ENCODE measurements at regions not wholly inside any gene's neighbourhood (a gene's known extent, or its start where the extent isn't known, plus 50 kb on each side); places are given as distances from the start of the nearest gene placed in this dataset.
A peak's percentile ranks its signal among the peaks of the same experiment; 100 is the strongest.

DNA sequence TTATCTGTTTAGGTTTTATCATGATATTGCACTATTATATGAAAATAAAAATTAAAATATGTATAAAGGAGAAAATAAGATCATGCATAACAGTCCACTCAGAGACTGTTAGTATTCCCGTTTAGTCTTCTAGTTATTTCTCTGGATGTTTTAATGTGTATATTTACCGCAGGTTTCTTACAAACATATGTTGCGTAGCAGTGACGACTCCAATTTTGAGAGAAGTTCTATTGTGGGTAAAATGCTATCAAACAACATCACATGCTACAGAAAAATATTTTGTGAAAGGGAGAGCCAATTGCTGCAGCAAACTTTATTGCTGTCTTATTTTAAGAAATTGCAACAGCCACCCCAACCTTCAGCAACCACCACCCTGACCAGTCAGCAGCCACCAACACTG is 72.4 kb upstream of the NXT1 start:
- DNase-seq = no peak

DNA sequence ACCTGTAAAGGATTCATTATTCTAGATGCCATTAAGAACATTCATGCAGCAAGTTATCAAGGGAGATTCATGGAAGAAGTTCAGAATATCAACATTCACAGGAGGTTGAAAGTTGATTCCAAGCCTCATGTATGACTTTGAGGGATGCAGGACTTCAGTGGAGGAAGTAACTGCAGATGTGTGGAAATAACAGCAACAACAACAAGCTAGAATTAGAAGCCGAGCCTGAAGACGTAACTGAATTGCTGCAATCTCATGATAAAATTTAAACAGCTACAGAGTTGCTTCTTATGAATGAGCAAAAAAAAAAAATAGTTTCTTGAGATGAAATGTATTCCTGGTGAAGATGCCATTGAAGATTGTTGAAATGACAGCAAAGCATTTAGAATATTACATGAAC is 73.3 kb upstream of the NXT1 start:
- DNase-seq = no peak

DNA sequence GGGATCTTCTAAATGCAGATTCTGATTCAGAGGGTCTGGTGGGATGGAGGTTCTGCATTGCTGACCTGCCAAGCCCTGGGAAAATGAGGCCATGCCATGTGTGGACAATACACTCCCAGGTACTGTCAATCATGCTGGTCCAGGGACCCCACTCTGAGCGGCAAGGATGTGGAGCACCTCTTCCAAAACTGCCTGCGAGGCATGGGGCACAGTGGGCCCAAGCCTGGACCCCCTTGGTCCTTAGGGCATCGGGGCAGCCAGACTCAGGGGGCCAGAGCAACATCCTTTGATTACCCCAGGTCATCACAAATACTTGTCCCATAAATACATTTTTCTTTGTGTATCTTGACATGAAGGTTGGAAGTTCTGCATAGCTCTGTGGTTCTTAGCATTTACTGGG is 76.8 kb upstream of the NXT1 start:
- no peak for DNase-seq

DNA sequence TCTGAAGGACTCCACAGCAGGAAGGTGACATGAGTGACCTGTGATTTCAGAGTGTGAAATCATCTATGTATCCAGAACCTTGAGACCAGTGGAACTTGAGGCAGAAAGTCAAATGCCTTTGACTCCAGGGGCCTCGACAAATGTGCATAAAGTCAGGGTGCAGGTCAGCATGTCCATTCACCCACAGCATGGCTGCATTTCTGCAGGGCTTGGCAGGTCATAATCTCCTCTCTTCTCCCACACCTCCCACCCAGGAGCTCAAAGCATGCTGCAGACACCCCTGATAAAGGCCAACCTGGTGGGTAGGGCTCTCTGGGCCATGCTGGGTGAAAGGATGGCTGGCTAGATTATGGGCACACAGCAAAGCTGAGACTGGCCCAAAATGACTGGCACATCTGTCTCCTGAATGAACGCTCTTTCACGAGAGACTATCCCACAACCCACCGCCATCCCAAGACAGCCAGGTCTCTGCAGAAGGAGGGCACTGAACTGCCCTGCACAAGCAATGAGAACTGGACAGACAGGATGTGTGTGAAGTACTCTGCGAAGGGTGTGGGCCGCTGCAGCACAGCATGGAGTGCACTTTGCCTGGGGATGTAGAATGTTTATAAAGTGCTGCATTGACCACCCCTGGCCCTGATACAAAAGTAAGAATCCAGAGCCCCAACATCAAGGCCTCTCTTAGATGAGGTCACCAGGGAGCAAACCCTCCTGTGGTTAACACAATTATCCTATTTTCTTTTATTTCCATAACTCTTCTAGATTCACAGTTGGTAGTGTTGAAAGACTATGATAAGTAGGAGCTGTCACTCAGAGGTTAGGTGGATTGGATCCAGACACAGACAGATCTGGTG is 78.2 kb upstream of the NXT1 start:
- DNase-seq = no peak

DNA sequence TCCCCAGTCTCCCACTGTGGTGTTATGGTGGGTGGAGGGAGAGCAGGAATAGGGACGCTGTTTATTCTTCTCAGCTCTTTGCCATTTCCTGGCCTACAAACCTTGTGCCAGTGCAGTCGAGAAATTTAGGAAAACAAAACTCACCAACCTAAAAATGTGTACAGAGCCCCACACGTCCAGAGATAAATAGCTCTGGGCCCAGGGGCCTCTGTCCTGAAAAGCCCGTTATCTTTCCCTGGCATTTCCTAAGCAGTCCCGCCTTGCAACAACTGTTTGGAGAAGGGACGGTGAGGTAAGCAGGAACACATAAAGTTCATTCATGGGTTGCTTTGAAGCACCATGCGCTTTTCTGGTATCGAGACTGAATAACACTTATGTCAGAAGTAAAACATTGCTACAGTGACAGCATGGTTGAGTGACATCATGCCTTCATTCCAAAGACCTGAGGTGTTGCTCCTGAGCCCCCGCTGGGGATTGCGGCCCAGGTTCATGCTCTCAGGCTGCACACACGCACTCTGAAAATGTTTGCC is 80.1 kb upstream of the NXT1 start:
- no peak for DNase-seq

DNA sequence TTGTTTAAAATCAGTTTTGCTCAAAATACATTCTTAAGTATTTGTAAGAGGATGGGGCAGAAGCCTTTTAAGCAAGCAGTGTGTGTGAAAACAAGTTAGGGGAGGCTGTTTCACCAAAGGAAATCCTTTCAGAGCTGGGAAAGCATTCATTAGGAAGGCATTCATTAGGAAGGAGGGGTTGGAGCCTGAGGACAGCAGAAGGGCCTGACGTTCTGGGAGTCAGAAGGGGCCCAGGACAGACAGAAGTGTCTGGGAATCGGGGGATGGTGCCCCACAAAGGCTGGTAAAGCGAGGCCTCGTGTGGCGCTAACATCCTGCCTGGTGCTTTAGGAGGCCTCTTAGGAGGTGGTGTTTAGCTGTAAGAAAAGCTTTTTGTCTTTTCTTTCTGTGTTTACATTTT is 80.6 kb upstream of the NXT1 start:
- no peak for DNase-seq

DNA sequence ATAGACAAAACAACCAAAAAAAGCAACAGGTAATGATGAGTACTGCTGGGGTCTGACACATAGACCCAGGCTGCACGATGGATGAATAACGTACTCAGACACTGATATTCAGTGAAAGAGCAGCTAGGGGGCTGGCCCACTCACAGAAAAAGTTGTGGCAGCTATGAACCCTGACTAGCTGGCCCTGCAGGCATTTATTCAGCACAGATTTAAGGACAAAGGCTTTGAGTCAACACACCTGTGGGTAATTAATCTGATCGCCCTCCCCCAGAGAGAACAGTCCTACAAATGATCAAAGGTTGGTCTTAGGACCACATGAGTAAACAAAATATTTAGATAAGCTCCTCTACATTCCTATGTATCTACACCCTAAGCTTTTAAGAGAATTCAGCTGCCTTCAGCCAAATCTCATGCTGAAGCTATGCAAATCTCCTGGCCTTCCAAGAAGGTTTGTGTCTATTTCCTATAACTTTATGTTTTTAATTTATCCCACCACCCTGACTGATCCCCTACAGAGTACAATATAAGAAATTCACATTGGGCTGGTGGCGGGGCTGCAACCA is 81.7 kb upstream of the NXT1 start:
- no peak for DNase-seq

DNA sequence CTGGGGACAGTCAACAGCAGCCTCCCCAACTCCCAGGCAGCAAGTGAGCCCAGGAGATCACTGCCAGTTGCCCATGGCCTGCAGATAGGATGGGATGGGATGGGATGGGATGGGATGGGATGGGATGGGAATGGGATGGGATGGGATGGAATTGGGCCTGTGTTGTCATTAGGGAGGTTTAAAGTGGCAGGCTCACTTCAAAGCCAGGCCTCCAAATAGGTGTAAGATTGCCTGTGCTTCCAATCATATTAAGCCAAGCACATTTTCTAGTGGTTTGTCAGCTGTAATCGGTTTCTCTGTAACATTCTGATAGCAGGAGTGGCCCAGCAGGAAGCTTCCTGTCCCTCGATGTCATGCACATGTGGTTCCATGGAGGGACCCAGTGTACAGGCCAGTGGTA is 82.7 kb upstream of the NXT1 start:
- DNase-seq = no peak

DNA sequence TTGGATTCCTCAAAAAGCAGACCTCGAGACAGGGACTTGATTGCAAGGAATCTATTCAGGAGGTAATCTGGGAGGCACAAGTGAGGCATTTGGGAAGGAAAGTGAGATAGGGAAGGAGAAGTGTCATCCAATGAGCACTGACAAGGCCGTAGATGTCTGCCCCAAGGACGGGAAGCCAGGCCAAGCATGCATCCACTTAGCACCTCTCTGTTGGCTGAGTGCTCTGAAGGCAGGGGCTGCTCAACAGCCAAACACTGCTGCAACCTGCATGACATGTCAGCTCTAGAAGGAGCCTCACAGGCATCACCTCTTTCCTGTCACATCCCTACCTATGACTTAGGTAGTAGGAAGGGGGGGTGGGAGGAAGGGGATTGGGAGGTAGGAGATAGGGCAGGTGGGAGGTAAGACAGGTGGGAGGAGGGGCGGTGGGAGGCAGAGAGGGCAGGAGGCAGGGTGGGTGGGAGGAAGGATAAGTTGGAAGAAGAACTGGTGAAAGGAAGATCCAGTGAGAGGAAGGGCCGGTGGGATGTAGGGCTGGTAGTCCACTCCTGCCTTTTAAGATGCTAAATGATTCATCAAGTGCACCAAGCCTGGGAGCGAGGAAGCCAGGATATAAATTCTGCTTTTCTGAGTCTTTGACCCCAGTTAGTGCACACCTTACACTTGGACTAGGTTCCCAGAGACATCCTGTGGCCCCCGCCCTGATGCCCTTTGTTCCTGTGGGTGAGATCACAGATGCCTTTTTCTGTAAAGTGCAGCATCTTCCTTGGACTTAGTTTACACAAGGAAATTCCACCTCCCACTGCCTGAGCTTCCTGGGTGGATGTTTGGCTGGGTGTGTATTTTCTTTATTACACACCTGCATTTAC is 83.8 kb upstream of the NXT1 start:
- DNase-seq = no peak

DNA sequence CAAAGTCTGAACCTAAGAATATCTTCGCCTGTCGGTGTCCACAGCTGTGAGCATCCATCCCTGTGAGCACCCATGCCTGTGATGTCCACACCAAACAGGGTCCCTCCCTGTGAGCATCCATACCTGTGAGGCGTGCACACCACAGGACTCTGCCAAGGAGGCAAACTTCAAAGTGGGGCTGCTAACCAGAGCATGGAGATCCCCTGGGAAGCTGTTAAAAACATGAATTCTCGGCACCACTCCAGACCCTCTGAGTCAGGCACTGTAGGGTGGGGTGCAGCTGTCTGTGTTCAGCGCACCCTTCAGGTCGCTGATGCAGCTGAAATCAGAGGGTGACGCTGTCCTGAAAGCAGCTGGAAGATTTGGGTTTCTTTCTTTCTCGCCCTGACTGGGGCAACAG is 85.4 kb upstream of the NXT1 start:
- peak; percentile 17 for DNase-seq

DNA sequence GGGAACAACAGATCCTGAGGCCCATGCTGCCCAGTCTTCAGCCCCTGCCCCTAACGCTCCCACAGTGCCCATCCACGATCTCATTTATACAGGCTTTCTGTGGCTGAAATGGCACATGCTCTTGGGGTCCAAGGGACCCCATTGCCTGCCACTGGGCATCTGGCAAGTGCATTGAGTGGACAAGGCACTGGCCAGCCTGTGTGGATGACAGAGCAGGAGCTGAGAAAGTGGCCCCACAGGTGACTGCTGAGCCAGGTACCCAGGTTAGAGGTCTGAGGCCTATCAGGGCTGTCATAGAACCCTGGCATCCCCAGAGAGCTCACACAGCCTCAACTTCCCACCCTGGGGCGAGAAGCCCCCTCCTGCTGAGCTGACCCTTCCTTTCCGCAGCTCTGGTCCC is 86.0 kb upstream of the NXT1 start:
- DNase-seq = no peak

DNA sequence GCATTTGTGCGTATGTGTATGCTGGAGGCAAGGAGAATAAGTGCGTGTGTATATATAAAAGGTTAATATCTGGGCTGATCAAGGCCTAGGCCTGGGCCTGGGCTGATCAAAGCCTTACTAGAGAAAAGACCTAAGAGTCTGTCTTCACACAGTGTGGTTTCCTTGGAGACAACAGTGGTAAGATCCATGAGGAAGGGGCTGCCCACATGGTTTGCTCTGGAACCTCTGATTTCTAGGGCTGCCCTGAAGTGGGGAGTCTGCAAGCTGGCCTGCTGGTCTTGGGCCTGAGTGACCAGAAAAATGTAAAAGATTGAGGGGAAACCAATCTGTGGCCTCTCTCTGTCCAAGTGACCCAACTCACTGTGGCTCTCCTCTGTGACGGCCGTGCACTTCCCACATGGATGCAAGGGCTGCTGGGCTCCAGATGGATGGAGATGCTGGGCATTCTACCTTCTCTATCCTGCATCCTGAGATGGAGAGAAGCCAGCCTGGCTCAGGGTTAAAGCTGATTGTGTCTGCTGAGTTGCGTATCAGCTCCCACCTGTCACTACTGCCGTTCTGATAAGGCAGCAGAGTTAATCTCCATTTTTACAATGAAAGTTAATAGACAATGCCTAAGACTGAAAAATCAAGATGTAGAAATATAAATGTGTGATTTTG is 90.3 kb upstream of the NXT1 start:
- DNase-seq = no peak

DNA sequence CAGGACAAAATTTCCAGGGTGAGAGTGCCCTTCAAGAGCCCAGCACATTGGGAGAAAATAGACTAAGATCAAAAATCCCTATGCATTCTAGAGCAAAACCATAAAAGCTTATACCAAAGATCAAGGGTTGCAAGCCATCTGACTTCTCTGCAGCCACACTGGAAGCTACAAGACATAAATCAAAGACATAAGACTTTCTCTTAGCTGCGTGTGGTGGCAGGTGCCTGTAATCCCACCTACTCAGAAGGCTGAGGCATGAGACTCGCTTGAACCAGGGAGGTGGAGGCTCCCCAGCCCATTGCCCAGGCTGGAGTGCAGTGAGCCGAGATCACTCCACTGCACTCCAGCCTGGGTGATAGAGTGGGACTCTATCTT is 91.9 kb upstream of the NXT1 start:
- DNase-seq = no peak

DNA sequence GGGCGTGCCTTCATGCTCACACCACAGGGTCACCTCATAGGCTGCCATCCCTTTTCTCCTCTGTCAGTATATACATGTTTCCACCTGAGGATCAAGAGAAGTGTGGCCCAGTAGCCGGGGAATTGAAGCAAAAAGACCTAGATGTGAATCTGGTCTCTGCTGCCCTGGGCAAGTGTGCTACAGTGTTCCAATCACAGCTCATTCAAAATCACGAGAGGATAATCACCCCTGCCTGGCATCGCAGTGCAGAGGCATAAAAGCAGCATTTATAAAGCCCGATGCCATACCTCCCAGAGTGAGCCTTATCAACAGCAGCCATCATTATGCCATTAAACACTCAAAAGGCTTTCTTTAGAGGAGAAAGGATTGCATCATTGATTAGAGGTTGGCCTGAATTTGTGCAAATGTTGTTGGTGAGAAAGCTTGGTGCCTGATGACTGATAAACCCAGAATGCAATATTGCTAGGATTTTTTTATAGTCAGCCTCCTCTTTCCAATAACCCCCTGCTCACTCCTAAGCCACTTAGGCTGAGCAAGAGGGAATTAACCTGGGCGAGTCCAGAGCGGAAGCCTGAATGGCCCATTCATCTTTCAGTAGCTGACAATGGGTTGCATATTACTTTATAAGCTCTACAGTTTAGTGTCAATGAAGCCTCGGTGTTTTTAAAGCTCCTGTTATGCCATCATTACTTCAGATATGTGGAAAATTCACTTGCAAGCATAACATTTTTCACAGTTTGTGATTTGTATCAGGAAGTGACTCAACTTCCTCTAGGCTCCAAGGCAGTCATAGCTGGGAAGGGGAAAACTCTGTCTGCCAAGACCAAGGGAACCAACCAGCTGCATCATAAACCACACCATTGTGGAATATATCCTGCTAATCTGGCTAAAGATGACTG is 92.5 kb upstream of the NXT1 start:
- no peak for DNase-seq

DNA sequence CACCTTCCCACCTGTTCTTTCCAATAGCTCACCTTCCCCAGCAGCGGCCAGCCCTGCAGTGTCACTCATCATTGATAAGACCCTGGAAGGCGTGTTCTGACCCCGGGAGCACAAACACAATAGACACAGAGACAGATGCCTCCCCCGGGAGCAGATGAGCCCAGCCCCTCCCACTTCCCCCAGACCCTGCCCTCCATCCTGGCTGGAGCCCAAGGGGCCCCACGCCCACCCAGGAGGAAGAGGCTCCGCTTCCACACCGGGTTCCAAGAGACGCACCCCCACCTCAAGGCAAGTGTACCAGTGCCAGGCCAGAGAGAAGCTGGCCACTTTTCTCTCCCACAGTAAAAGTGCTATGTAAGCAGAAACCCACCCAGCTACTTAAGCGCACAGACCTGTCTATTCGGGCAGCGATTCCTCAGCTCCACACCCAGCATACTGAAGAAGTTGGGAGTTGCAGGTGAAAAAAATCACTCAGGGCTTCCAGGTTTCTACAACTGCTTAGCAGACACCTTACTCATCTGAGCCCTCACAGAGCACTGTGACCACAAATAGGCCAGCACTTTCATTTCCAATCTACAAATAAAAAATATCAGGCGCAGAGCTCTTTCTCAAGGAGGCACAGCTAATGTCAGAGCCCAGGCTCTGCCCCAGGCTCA is 93.4 kb upstream of the NXT1 start:
- DNase-seq = peak; percentile 12

DNA sequence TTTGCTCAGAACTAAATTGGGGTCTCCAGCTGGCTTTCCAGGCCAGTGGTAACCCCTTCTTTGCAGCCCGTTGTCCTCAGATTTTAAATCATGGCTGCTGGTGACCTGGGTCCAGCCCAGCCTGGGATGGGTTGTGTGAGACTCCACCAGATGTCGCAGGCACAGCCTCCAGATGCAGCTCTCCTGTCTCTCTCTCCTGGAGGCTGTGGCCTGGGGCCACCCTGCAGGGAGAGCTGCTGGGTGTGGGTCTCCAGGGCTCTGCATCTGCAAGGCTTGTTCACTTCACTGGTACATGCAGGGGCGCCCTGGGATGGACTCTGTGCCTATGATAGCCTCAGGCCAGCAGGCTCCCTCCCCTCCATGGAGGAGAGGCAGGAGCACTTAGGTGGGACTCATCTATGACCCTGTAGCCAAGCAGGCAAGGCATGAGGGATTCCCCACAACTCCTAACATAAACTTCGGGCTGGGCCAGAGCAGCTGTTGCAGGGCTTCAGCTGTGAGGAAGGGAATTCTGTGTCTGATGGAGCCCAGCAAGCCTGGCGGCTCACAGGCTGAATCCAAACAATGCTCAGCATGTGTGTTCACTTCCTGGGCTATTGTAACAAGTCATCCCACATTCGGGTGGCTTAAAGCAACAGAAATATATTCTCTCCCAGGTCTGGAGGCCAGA is 94.7 kb upstream of the NXT1 start:
- DNase-seq = no peak

DNA sequence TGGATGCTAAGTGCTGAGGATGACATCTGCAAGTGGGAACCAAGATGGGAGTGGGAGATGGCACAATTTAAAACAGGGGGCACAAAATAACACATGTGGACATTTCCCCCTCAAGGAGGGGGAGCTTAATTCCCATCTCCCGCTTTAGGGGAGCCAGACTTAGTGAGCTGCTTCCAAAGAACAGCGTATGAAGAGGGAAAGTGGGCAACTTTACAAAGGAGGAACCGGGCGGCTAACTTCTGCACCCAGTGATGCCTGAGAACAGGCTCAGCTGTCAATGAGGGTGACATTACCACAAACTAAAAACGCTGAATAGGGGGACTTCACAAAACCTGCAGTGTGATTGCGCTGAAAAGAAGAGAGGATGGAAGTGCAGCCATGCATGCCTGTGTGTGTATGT is 95.5 kb upstream of the NXT1 start:
- DNase-seq = no peak

DNA sequence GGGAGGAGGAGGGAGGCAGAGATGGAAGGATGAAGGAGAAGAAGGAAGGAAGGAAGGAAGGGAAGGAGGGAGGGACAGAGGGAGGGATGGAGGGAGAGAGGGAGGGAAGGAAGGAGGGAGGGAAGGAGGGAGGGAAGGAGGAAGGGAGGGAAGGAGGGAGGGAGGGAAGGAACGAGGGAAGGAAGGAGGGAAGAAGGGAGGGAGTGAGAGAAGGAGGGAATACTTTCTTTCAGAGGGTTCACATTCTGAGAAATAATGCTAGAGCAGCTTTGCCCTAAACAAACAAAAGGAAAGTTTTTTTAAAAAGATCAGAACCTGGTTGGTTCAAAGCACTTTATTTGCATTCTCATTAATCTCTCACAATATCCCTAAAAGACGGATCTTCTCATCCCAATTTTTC is 96.1 kb upstream of the NXT1 start:
- DNase-seq = no peak

DNA sequence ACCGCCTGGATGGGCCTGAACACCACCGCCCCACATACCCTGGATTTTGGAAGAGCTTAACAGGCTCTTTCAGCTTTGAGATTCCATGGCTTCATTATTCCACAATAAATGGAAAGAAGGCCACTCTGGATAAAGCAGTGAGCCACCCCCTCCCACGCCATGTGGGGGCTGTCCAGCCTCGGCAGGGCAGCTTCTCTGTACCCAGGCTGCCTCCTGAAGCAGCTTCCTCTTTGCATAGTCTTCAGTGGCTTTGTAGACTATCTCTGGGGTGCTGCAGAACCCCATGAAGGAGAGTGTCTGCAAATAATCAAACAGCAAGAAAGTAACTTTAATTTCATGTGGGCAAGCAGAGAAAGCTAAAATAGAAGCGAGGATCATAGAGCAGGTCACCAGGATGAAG is 96.6 kb upstream of the NXT1 start:
- no peak for DNase-seq

DNA sequence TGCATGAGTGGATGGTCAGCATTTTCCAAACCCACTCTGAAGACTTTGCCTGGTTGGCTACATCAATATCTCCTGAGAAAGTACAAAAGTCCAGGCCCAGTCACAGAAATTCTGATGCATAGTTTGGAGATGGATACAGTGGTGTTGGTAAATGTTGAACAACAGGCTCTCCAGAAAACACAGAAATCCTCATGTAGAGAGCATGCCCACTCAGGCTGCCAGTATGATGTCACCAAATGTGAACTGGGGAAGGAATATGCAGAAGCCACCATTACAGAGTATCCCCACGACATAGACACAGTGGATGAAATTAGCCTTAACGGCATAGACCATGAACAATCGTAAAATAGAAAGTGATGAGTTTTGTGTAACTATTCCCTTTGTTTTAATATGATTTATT is 97.1 kb upstream of the NXT1 start:
- no peak for DNase-seq

DNA sequence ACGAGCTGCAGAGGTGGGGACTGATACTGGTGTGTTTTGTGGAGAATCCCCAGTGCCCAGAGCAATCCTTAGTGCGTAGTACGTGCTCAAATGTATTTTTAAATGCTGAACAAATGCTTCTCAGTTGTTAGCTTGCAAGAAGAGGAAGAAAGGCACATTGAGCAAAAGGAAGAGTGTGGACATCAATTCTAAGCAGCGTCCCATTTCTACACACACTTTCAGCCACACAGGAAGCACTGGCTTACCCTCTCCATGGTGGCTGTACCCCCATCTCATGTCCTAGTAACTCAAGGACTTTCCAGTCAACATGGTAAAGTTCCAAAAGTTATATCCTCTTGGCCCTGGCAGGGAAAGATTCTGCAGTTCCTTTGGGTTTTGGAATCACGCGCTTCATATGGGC is 98.8 kb upstream of the NXT1 start:
- DNase-seq = no peak
